ENCODE measurements at regions not wholly inside any gene's neighbourhood (a gene's known extent, or its start where the extent isn't known, plus 50 kb on each side); places are given as distances from the start of the nearest gene placed in this dataset.

GRCh38 chr11:104695065-104695463 is 203.2 kb downstream of the CASP12 start:
- TF ChIP-seq CTCF (conservative IDR thresholded peaks at IDR 0.05; ENCODE audit: low read length): no peak
- no peak for TF ChIP-seq EZH2phosphoT487 (IDR thresholded peaks at IDR 0.05; ENCODE audit: borderline replicate concordance, low read depth, low read length)
